IgD-negative memory B cell (primary cell): ENCODE measurements at regions not wholly inside any gene's neighbourhood (a gene's known extent, or its start where the extent isn't known, plus 50 kb on each side); places are given as distances from the start of the nearest gene placed in this dataset.
A peak's percentile ranks its signal among the peaks of the same experiment; 100 is the strongest.

Experiments
- H3K27ac Mint-ChIP-seq, 3 donors: one replicate each; pipeline ENCODE4 v1.8.0; 2020 to 2022; ENCODE audit warnings: mild to moderate bottlenecking in 3 of 3, mixed read lengths in 3 of 3, moderate library complexity in 1 of 3
- H3K27me3 Mint-ChIP-seq: one replicate; pipeline ENCODE4 v1.8.0; 2021; ENCODE audit warnings: mixed read lengths
- H3K36me3 Mint-ChIP-seq: one replicate; pipeline ENCODE4 v1.8.0; 2020; ENCODE audit warnings: mild to moderate bottlenecking, mixed read lengths
- H3K4me1 Mint-ChIP-seq, 3 donors: one replicate each; pipeline ENCODE4 v1.8.0; 2020 to 2022; ENCODE audit warnings: mixed read lengths in 3 of 3, mild to moderate bottlenecking in 1 of 3
- H3K4me3 Mint-ChIP-seq, 4 donors: one replicate each; pipeline ENCODE4 v1.8.0; 2020 to 2022; ENCODE audit warnings: mild to moderate bottlenecking in 4 of 4, mixed read lengths in 4 of 4, moderate library complexity in 3 of 4
- H3K9me3 Mint-ChIP-seq, 3 donors: one replicate each; pipeline ENCODE4 v1.8.0; 2020 to 2021; ENCODE audit warnings: mixed read lengths in 3 of 3, mild to moderate bottlenecking in 1 of 3

GRCh38 chr16:54438469-54438868 lies 151.9 kb upstream of the IRX3 start:
- no peaks in the 10 kb centered on the region for H3K36me3 Mint-ChIP-seq
- no peak overlapping the region for H3K4me3 Mint-ChIP-seq
- no peak overlapping the region for H3K27ac Mint-ChIP-seq
- peaks cover 3 to 10% (median 4%) of the 10 kb centered on the region in 3 donors for H3K9me3 Mint-ChIP-seq
- no peaks in the 10 kb centered on the region for H3K4me1 Mint-ChIP-seq
- no peaks in the 10 kb centered on the region for H3K27me3 Mint-ChIP-seq

GRCh38 chr16:54437921-54438320 lies 151.3 kb upstream of the IRX3 start:
- no peak overlapping the region for H3K4me3 Mint-ChIP-seq
- H3K27me3 Mint-ChIP-seq, result no peaks in the 10 kb centered on the region
- H3K27ac Mint-ChIP-seq, result no peak overlapping the region
- H3K4me1 Mint-ChIP-seq, result no peaks in the 10 kb centered on the region
- H3K9me3 Mint-ChIP-seq, result peaks cover 3 to 10% (median 4%) of the 10 kb centered on the region in 3 donors
- H3K36me3 Mint-ChIP-seq, result no peaks in the 10 kb centered on the region

GRCh38 chr16:54437401-54437800 lies 150.8 kb upstream of the IRX3 start:
- no peak overlapping the region for H3K4me3 Mint-ChIP-seq
- no peak overlapping the region for H3K27ac Mint-ChIP-seq
- H3K27me3 Mint-ChIP-seq, result no peaks in the 10 kb centered on the region
- peaks cover 3 to 10% (median 4%) of the 10 kb centered on the region in 3 donors for H3K9me3 Mint-ChIP-seq
- H3K4me1 Mint-ChIP-seq, result no peaks in the 10 kb centered on the region
- no peaks in the 10 kb centered on the region for H3K36me3 Mint-ChIP-seq

GRCh38 chr16:54436346-54436745 lies 149.8 kb upstream of the IRX3 start:
- H3K4me3 Mint-ChIP-seq, result no peak overlapping the region
- no peaks in the 10 kb centered on the region for H3K36me3 Mint-ChIP-seq
- H3K27ac Mint-ChIP-seq, result no peak overlapping the region
- no peaks in the 10 kb centered on the region for H3K4me1 Mint-ChIP-seq
- no peaks in the 10 kb centered on the region for H3K27me3 Mint-ChIP-seq
- H3K9me3 Mint-ChIP-seq, result peaks cover 3 to 13% (median 4%) of the 10 kb centered on the region in 3 donors

- Mint-ChIP-seq H3K4me1 (no peaks in the 10 kb centered on the region), H3K27me3 (no peaks in the 10 kb centered on the region), H3K9me3 (peaks cover 6 to 13% (median 7%) of the 10 kb centered on the region in 3 donors), H3K36me3 (peaks cover 3% of the 10 kb centered on the region), H3K4me3 (no peak overlapping the region), H3K27ac (no peak overlapping the region)
These were observed 148.3 kb upstream of the IRX3 start for GRCh38 chr16:54434859-54435258.

- Mint-ChIP-seq H3K4me3 (no peak overlapping the region), H3K27me3 (no peaks in the 10 kb centered on the region), H3K36me3 (peaks cover 3% of the 10 kb centered on the region), H3K9me3 (peaks cover 3 to 14% (median 5%) of the 10 kb centered on the region in 3 donors), H3K27ac (no peak overlapping the region), H3K4me1 (no peaks in the 10 kb centered on the region)
These were observed 146.3 kb upstream of the IRX3 start for GRCh38 chr16:54432897-54433229.

- H3K36me3 Mint-ChIP-seq, result peaks cover 3% of the 10 kb centered on the region
These were observed 145.7 kb upstream of the IRX3 start for GRCh38 chr16:54431997-54432896.

GRCh38 chr16:54431041-54431996 lies 144.7 kb upstream of the IRX3 start:
- Mint-ChIP-seq H3K4me3 (no peak overlapping the region), H3K27me3 (no peaks in the 10 kb centered on the region), H3K36me3 (peaks cover 5% of the 10 kb centered on the region), H3K9me3 (peaks cover 3 to 14% (median 5%) of the 10 kb centered on the region in 3 donors), H3K4me1 (no peaks in the 10 kb centered on the region), H3K27ac (no peak overlapping the region)

More at GRCh38 chr16:54431997-54432896, 145.7 kb upstream of the IRX3 start:
- Mint-ChIP-seq H3K9me3 (peaks cover 3 to 14% (median 5%) of the 10 kb centered on the region in 3 donors), H3K27ac (no peak overlapping the region), H3K4me1 (no peaks in the 10 kb centered on the region), H3K27me3 (no peaks in the 10 kb centered on the region), H3K4me3 (no peak overlapping the region)

GRCh38 chr16:54430491-54431030 lies 144.0 kb upstream of the IRX3 start:
- no peak overlapping the region for H3K4me3 Mint-ChIP-seq
- no peaks in the 10 kb centered on the region for H3K4me1 Mint-ChIP-seq
- H3K9me3 Mint-ChIP-seq, result peaks cover 3 to 14% (median 5%) of the 10 kb centered on the region in 3 donors
- H3K27me3 Mint-ChIP-seq, result no peaks in the 10 kb centered on the region
- H3K36me3 Mint-ChIP-seq, result peaks cover 5% of the 10 kb centered on the region
- H3K27ac Mint-ChIP-seq, result no peak overlapping the region

GRCh38 chr16:54429029-54429428 lies 142.4 kb upstream of the IRX3 start:
- peak overlapping the region in 1 of 3 donors; percentile 77 for H3K27ac Mint-ChIP-seq

GRCh38 chr16:54426553-54426849 lies 139.9 kb upstream of the IRX3 start:
- H3K4me1 Mint-ChIP-seq, result no peaks in the 10 kb centered on the region
- peaks cover 5% of the 10 kb centered on the region for H3K36me3 Mint-ChIP-seq
- H3K27ac Mint-ChIP-seq, result no peak overlapping the region
- no peak overlapping the region for H3K4me3 Mint-ChIP-seq
- no peaks in the 10 kb centered on the region for H3K27me3 Mint-ChIP-seq
- H3K9me3 Mint-ChIP-seq, result peaks cover 2 to 7% (median 3%) of the 10 kb centered on the region in 3 donors

More at GRCh38 chr16:54429029-54429428, 142.4 kb upstream of the IRX3 start:
- peaks cover 2 to 9% (median 3%) of the 10 kb centered on the region in 3 donors for H3K9me3 Mint-ChIP-seq
- H3K36me3 Mint-ChIP-seq, result peaks cover 5% of the 10 kb centered on the region
- no peak overlapping the region for H3K4me3 Mint-ChIP-seq
- no peaks in the 10 kb centered on the region for H3K27me3 Mint-ChIP-seq
- no peaks in the 10 kb centered on the region for H3K4me1 Mint-ChIP-seq

GRCh38 chr16:54425681-54426552 lies 139.3 kb upstream of the IRX3 start:
- Mint-ChIP-seq H3K27me3 (no peaks in the 10 kb centered on the region), H3K4me3 (no peak overlapping the region), H3K36me3 (peaks cover 5% of the 10 kb centered on the region)

GRCh38 chr16:54425068-54425467 lies 138.5 kb upstream of the IRX3 start:
- no peak overlapping the region for H3K4me3 Mint-ChIP-seq

More at GRCh38 chr16:54425681-54426552, 139.3 kb upstream of the IRX3 start:
- Mint-ChIP-seq H3K9me3 (peaks cover under 1 to 5% (median 2%) of the 10 kb centered on the region in 3 donors), H3K4me1 (no peaks in the 10 kb centered on the region), H3K27ac (no peak overlapping the region)

GRCh38 chr16:54424043-54424451 lies 137.5 kb upstream of the IRX3 start:
- H3K36me3 Mint-ChIP-seq, result peaks cover 2% of the 10 kb centered on the region
- peaks cover 0 to 4% (median 0%) of the 10 kb centered on the region in 3 donors for H3K9me3 Mint-ChIP-seq

More at GRCh38 chr16:54425068-54425467, 138.5 kb upstream of the IRX3 start:
- H3K27me3 Mint-ChIP-seq, result no peaks in the 10 kb centered on the region
- peaks cover 0 to 5% (median 1%) of the 10 kb centered on the region in 3 donors for H3K9me3 Mint-ChIP-seq
- no peak overlapping the region for H3K27ac Mint-ChIP-seq
- H3K36me3 Mint-ChIP-seq, result peaks cover 4% of the 10 kb centered on the region
- no peaks in the 10 kb centered on the region for H3K4me1 Mint-ChIP-seq

More at GRCh38 chr16:54424043-54424451, 137.5 kb upstream of the IRX3 start:
- no peak overlapping the region for H3K4me3 Mint-ChIP-seq
- no peaks in the 10 kb centered on the region for H3K27me3 Mint-ChIP-seq
- H3K27ac Mint-ChIP-seq, result no peak overlapping the region
- H3K4me1 Mint-ChIP-seq, result no peaks in the 10 kb centered on the region
